ENCODE measurements at regions not wholly inside any gene's neighbourhood (a gene's known extent, or its start where the extent isn't known, plus 50 kb on each side); places are given as distances from the start of the nearest gene placed in this dataset.

DNA sequence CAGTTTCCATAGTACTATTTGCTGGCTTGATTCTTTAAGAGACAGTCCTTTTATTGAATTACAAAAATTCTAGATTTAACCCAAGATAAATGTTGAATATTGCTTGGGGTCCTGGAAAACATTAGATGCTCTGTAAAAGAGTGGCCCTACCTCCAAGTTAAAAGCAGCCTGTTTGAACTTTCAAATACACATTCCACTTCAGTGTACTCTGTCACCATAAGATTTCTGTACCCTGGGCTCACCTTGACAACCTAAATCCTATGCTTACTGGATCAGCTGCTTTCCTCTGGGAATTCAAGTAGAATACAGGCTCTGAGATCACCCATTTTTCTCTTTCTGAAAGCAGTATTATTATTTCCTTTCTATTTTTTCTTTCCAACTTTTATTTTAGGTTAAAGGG is 107.7 kb upstream of the DCN start:
- TF ChIP-seq CTCF (IDR thresholded peaks at IDR 0.05 in 8 of 11, conservative IDR thresholded peaks at IDR 0.05 in 3 of 11) = no peak
- TF ChIP-seq POLR2A (IDR thresholded peaks at IDR 0.05) = no peak
- no peak for TF ChIP-seq POLR2AphosphoS5 (IDR thresholded peaks at IDR 0.05)
